Activated CD8-positive, alpha-beta T cell treated with anti-CD3 and anti-CD28 coated beads for 36 hours (primary cell): ENCODE measurements at regions not wholly inside any gene's neighbourhood (a gene's known extent, or its start where the extent isn't known, plus 50 kb on each side); places are given as distances from the start of the nearest gene placed in this dataset.

ENCODE experiments used
- ATAC-seq: fragments of 200-7000 bp; cut with Tn5 transposase; one replicate; pipeline ENCODE4 v1.10.0; 2021; ENCODE audit warnings: mild to moderate bottlenecking, moderate library complexity
- CTCF ChIA-PET: fragments of 350-600 bp; sonication (Branson Sonifier 250); formaldehyde crosslinking; loops from one replicate; lab custom pipeline; 2021; ENCODE audit warnings: antibody characterized with exemption; lab: Charles Lee
- POLR2A ChIA-PET: fragments of 350-600 bp; sonication (Branson Sonifier 250); formaldehyde crosslinking; loops from one replicate; lab custom pipeline; 2021; ENCODE audit warnings: antibody characterized with exemption; lab: Charles Lee
- DNase-seq: peaks from one replicate; pipeline ENCODE4 v3.0.0-alpha.2; 2020
- H3K27ac Mint-ChIP-seq: one replicate; pipeline ENCODE4 v1.8.0; 2021; ENCODE audit warnings: mild to moderate bottlenecking, mixed read lengths
- H3K27me3 Mint-ChIP-seq: one replicate; pipeline ENCODE4 v1.8.0; 2021; ENCODE audit warnings: mixed read lengths
- H3K36me3 Mint-ChIP-seq: one replicate; pipeline ENCODE4 v1.8.0; 2021; ENCODE audit warnings: low read depth, mixed read lengths
- H3K4me1 Mint-ChIP-seq: one replicate; pipeline ENCODE4 v1.8.0; 2021; ENCODE audit warnings: low read depth, mixed read lengths
- H3K4me3 Mint-ChIP-seq: one replicate; pipeline ENCODE4 v1.8.0; 2021; ENCODE audit warnings: mild to moderate bottlenecking, moderate library complexity, mixed read lengths
- H3K9me3 Mint-ChIP-seq: one replicate; pipeline ENCODE4 v1.8.0; 2021; ENCODE audit warnings: mixed read lengths
- CTCF ChIP-seq: fragments of 200-600 bp; IDR thresholded peaks from one replicate; pipeline ENCODE4 v1.8.0; 2022; ENCODE audit warnings: antibody characterized with exemption, mild to moderate bottlenecking
- intact Hi-C: fragments of 100-400 bp; cut with micrococcal nuclease; formaldehyde crosslinking; loops from one replicate; pipeline ENCODE4 v1.10.0; 2022

- Mint-ChIP-seq H3K36me3 (no peaks in the 10 kb centered on the region), H3K27me3 (peaks cover 3% of the 10 kb centered on the region), H3K4me3 (no peak overlapping the region), H3K9me3 (no peaks in the 10 kb centered on the region), H3K27ac (no peak overlapping the region), H3K4me1 (no peaks in the 10 kb centered on the region)
- ChIA-PET POLR2A (no interaction called here), CTCF (no interaction called here)
- DNase-seq (no peak), ATAC-seq (no peak)
- intact Hi-C loops = no loop called here
- TF ChIP-seq CTCF = no peak
These were observed 172.4 kb downstream of the PSMG1 start for GRCh38 chr21:39010629-39011404.

GRCh38 chr21:39009587-39010225 is 173.5 kb downstream of the PSMG1 start:
- DNase-seq (no peak), ATAC-seq (no peak)
- H3K4me3 Mint-ChIP-seq = no peak overlapping the region
- intact Hi-C loops = no loop called here
- ChIA-PET POLR2A (no interaction called here), CTCF (no interaction called here)
- H3K27ac Mint-ChIP-seq = no peak overlapping the region
- no peaks in the 10 kb centered on the region for H3K9me3 Mint-ChIP-seq
- H3K27me3 Mint-ChIP-seq = peaks cover 3% of the 10 kb centered on the region
- peaks cover 3% of the 10 kb centered on the region for H3K4me1 Mint-ChIP-seq
- no peaks in the 10 kb centered on the region for H3K36me3 Mint-ChIP-seq
- TF ChIP-seq CTCF = no peak

GRCh38 chr21:39007985-39008384 is 175.3 kb downstream of the PSMG1 start:
- intact Hi-C loops = no loop called here
- ATAC-seq = no peak

GRCh38 chr21:39007532-39007931 is 175.7 kb downstream of the PSMG1 start:
- DNase-seq (no peak), ATAC-seq (no peak)
- POLR2A ChIA-PET = no interaction called here
- no peak overlapping the region for H3K4me3 Mint-ChIP-seq
- TF ChIP-seq CTCF = no peak
- CTCF ChIA-PET = no interaction called here
- intact Hi-C loops = no loop called here
- H3K27me3 Mint-ChIP-seq = peaks cover 3% of the 10 kb centered on the region
- no peaks in the 10 kb centered on the region for H3K36me3 Mint-ChIP-seq
- H3K27ac Mint-ChIP-seq = no peak overlapping the region
- H3K9me3 Mint-ChIP-seq = no peaks in the 10 kb centered on the region
- peaks cover 19% of the 10 kb centered on the region for H3K4me1 Mint-ChIP-seq

More at GRCh38 chr21:39007985-39008384, 175.3 kb downstream of the PSMG1 start:
- no peaks in the 10 kb centered on the region for H3K36me3 Mint-ChIP-seq
- TF ChIP-seq CTCF = no peak
- peaks cover 19% of the 10 kb centered on the region for H3K4me1 Mint-ChIP-seq
- DNase-seq = no peak
- no peak overlapping the region for H3K27ac Mint-ChIP-seq
- no peaks in the 10 kb centered on the region for H3K9me3 Mint-ChIP-seq
- H3K27me3 Mint-ChIP-seq = peaks cover 3% of the 10 kb centered on the region
- ChIA-PET CTCF (no interaction called here), POLR2A (no interaction called here)
- H3K4me3 Mint-ChIP-seq = no peak overlapping the region

GRCh38 chr21:39006571-39007311 is 176.5 kb downstream of the PSMG1 start:
- intact Hi-C loops = no loop called here
- Mint-ChIP-seq H3K27me3 (peaks cover 3% of the 10 kb centered on the region), H3K4me3 (no peak overlapping the region), H3K27ac (no peak overlapping the region), H3K36me3 (no peaks in the 10 kb centered on the region), H3K4me1 (peaks cover 19% of the 10 kb centered on the region), H3K9me3 (no peaks in the 10 kb centered on the region)
- no peak for DNase-seq
- no peak for ATAC-seq
- ChIA-PET CTCF (interaction anchor here (1.1 kb wide), 1 partner anchor 273 kb away, joined by 3 read pairs; no protein-coding TSS in a partner anchor), POLR2A (no interaction called here)
- no peak for TF ChIP-seq CTCF
